ENCODE measurements at regions not wholly inside any gene's neighbourhood (a gene's known extent, or its start where the extent isn't known, plus 50 kb on each side); places are given as distances from the start of the nearest gene placed in this dataset.

DNA sequence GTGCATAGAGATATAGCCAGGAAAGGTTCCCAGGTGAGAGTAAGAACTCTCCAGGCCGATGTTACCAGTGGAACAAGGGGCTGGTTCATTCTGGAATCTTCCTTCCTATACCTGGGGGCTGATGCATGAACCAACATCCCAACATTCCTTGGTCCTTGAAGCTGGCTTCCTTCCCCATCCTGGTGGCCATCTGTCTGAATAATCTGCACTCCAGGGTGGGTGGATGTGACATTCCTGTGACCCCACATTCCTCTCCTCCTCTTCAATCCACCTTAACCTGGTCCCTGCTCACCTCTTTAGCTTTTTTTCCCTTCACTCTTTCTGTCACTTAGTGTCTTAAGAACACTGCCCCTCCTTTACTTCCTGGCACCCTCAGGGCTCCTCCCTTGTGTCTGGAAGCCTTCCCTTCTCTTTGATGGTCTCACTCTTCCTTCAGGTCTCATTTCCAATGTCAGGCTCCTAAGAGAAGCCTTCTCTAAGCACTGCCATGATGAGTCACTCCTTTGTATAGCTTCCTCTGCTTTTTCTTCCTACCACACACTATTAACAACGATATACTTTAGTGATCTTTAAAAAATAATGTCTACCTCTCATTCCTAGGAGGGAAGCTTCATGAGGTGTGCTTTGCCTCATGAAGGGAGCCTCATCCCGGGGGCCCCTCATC, 80.3 kb downstream of the BOD1 start:
- no peaks in the 10 kb centered on the region; the same call in 1 of the 2 replicates for H3K4me1 ChIP-seq (ENCODE audit: control insufficient read depth, insufficient read depth, low read length)
- H3K23ac ChIP-seq (ENCODE audit: low read depth, low read length), result 0 out of 2 replicates have a peak overlapping the region, but pooled peaks have one; percentile 85
- H3K36me3 ChIP-seq (ENCODE audit: control insufficient read depth, insufficient read depth, low read length), result no peaks in the 10 kb centered on the region
- intact Hi-C loops (cut with micrococcal nuclease) (loop anchor here (2.0 kb wide), 1 partner anchor 19 kb away; no protein-coding TSS in a partner anchor), in situ Hi-C loops (cut with MboI; ENCODE audit: low sequenced_read_pairs) (no loop called here), dilution Hi-C loops (cut with HindIII; ENCODE audit: low sequenced_read_pairs, unreplicated experiment) (no loop called here)
- H2BK15ac ChIP-seq (ENCODE audit: low read depth, low read length), result peak overlapping the region; percentile 89; the same call in 2 of the 3 replicates
- H2AFZ ChIP-seq (replicated peaks; ENCODE audit: low read length, poor library complexity), result peak overlapping the region; percentile 73
- H3K9me3 ChIP-seq (ENCODE audit: control insufficient read depth, insufficient read depth, low read length), result no peaks in the 10 kb centered on the region
- H2BK20ac ChIP-seq (ENCODE audit: low read depth, low read length), result peak overlapping the region; percentile 53; the same call in 1 of the 2 replicates
- TF ChIP-seq, protein P1, sequence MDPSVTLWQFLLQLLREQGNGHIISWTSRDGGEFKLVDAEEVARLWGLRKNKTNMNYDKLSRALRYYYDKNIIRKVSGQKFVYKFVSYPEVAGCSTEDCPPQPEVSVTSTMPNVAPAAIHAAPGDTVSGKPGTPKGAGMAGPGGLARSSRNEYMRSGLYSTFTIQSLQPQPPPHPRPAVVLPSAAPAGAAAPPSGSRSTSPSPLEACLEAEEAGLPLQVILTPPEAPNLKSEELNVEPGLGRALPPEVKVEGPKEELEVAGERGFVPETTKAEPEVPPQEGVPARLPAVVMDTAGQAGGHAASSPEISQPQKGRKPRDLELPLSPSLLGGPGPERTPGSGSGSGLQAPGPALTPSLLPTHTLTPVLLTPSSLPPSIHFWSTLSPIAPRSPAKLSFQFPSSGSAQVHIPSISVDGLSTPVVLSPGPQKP (IDR thresholded peaks at IDR 0.05; ENCODE audit: borderline replicate concordance, low read depth, low read length), result no peak
- peak; percentile 28; the same call in 1 of the 2 replicates for TF ChIP-seq FOS (IDR thresholded peaks at IDR 0.05; ENCODE audit: low read depth, low read length)
- no peak overlapping the region for H2AK9ac ChIP-seq (replicated peaks; ENCODE audit: low read depth, low read length, poor library complexity)
- H2BK5ac ChIP-seq (ENCODE audit: low read depth, low read length, poor library complexity, severe bottlenecking), result no peak overlapping the region
- peaks cover 6% of the 10 kb centered on the region for H3K9me1 ChIP-seq (ENCODE audit: insufficient read depth, low read length)
- WGBS, 2 experiments (ENCODE audit: extremely low coverage in 2 of 2, insufficient read length in 1 of 2), result no CpG with 5 or more reads among the region's 3 CpGs
- H3K27me3 ChIP-seq (ENCODE audit: control insufficient read depth, insufficient read depth, low read length), result no peaks in the 10 kb centered on the region
- 0 out of 2 replicates have a peak overlapping the region, but pooled peaks have one; percentile 41 for H4K91ac ChIP-seq (ENCODE audit: insufficient read depth, low read depth, low read length)
- H3K4me3 ChIP-seq (ENCODE audit: insufficient read depth, low read depth, low read length), result no peak overlapping the region
- no peaks in the 10 kb centered on the region for H4K20me1 ChIP-seq (ENCODE audit: insufficient read depth, low read length)
- ATAC-seq (ENCODE audit: low read depth) (peak; percentile 74), DNase-seq (peak; percentile 48)
- peak overlapping the region; percentile 64 for H3K4ac ChIP-seq (ENCODE audit: low read depth, low read length)
- peak overlapping the region; percentile 78; the same call in 1 of the 2 replicates for H2AK5ac ChIP-seq (ENCODE audit: low read depth, low read length)
- H3K14ac ChIP-seq (replicated peaks; ENCODE audit: low read depth, low read length), result 0 out of 2 replicates have a peak overlapping the region, but pooled peaks have one; percentile 73
- CTCF ChIA-PET, result no interaction called here
- POLR2A ChIA-PET (ENCODE audit: unreplicated experiment), result no interaction called here
- no TSS peak for BruUV-seq (replicated peaks)
- H3K9ac ChIP-seq (ENCODE audit: low read depth, low read length), result no peak overlapping the region
- no peaks in the 10 kb centered on the region for H3K79me1 ChIP-seq (ENCODE audit: low read depth in 1 of 2, low read length in 2 of 2)
- peak overlapping the region in 1 of 2 experiments; percentile 1; a peak in 1 of 4 replicates for H4K8ac ChIP-seq (ENCODE audit: low read depth in 2 of 2, low read length in 2 of 2)
- peak overlapping the region; percentile 73 for H2BK120ac ChIP-seq (ENCODE audit: low read depth, low read length)
- H4K5ac ChIP-seq (ENCODE audit: low read depth, low read length), result no peak overlapping the region
- no peak overlapping the region for H3K27ac ChIP-seq (ENCODE audit: insufficient read depth, low read length)
- H3K4me2 ChIP-seq (ENCODE audit: low read depth, low read length), result no peak overlapping the region
- H3K18ac ChIP-seq (ENCODE audit: low read depth, low read length), result no peak overlapping the region
- no peak overlapping the region for H3K56ac ChIP-seq (ENCODE audit: extremely low read depth, insufficient read depth, low read length)
